Tongue (tissue), 1 donor: ENCODE measurements at regions not wholly inside any gene's neighbourhood (a gene's known extent, or its start where the extent isn't known, plus 50 kb on each side); places are given as distances from the start of the nearest gene placed in this dataset.

ENCODE experiments used
- DNase-seq: peaks from one replicate; pipeline ENCODE4 v3.0.0-alpha.2; 2015

DNA sequence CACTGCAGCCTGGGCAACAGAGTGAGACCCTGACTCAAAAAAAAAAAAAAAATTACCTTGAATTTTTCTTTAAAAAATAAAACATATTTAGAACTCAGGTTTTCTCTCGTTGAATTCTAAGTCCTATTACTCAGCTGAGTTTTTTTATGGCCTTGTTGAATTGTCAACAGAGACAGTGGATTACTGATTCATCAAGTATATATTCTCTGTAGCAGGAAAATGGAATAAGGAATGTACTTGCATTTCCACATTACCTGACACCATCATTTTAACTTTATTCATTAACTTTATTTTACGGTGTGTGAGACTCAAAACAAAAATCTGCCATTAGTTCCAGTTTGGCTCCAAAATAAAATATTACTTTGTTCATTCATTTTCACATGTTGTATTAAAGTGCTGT is 53.8 kb upstream of the APP start:
- DNase-seq: no peak
